ENCODE measurements at regions not wholly inside any gene's neighbourhood (a gene's known extent, or its start where the extent isn't known, plus 50 kb on each side); places are given as distances from the start of the nearest gene placed in this dataset.
"Not testable (repeated sequence)": the region's sequence is repeated elsewhere in the genome, so short reads cannot be mapped to it uniquely, and the experiment has no call there.

DNA sequence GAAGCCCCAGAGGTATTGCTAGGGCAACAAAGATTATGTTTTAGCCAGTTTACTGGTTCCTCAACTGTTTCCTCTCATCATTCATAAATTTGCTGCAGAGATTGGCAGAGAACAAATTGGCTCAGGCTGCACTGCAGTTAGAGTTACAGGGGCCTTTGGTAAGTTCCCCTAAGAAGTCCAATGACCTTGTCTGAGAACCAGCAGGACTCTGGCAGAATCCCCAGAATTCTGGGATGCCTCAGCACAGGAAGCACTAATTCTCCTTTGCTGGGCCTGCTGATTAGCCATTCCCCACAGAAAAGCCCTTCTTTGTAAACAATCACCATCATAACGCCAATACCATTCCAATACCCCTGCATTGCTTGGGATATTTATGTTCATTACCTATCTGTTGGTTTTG, 151.3 kb downstream of the USP46 start:
- Histone ChIP-seq H3K9me3 (ENCODE audit: control insufficient read depth in 2 of 2, low read length in 2 of 2) (no peaks in the 10 kb centered on the region), H3K4me3 (ENCODE audit: low read depth, low read length) (no peak overlapping the region), H3K4me1 (ENCODE audit: control insufficient read depth, insufficient read depth, low read length, poor library complexity, severe bottlenecking) (no peaks in the 10 kb centered on the region), H3K27ac (ENCODE audit: insufficient read depth, low read length, poor library complexity, severe bottlenecking) (no peak overlapping the region), H3K27me3 (ENCODE audit: control insufficient read depth, insufficient read depth, low read length) (no peaks in the 10 kb centered on the region), H3K36me3 (ENCODE audit: control insufficient read depth, insufficient read depth, low read length) (no peaks in the 10 kb centered on the region)
- no peak overlapping the region for H3K4me3 Mint-ChIP-seq
- H3K36me3 Mint-ChIP-seq, result no peaks in the 10 kb centered on the region
- H3K4me1 Mint-ChIP-seq, result no peaks in the 10 kb centered on the region
- peaks cover 0 to 9% (median 2%) of the 10 kb centered on the region in 7 donors for H3K9me3 Mint-ChIP-seq
- DNase-seq (no peak), ATAC-seq (ENCODE audit: low read depth in 2 of 2) (no peak)
- H3K27me3 Mint-ChIP-seq, result peaks cover 14% of the 10 kb centered on the region
- H3K27ac Mint-ChIP-seq, result no peak overlapping the region

DNA sequence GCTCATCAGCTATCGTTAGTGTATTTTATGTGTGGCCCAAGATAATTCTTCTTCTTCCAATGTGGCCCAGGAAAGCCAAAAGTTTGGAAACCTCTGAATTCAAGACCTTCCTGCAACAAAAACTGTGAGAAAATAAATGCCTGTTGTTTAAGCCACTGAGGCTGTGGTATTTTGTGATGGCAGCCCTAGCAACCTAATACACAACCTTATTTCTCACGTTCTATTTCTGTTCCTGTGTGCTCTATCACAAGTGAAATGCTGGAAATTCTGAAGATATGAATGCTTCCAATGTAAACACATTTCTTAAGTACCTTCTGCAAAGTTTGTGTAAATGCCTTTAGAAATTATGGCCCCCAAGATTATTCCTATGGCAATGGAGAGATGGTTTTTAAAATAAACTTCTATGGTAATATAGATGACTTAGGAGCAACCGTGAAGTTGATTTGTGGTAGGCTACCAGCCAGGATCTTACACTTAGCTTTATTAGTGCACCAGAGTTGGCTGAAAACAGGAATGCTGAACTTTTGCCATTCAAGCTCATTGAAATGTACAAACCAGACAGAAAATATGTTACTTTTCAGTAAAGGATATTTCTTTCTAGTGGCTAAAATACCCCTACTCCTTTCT, 148.0 kb downstream of the USP46 start:
- no peak overlapping the region for H3K4me3 Mint-ChIP-seq
- H3K4me3 ChIP-seq (ENCODE audit: low read depth, low read length), result no peak overlapping the region
- H3K9me3 Mint-ChIP-seq, result peaks cover 0 to 10% (median 2%) of the 10 kb centered on the region in 7 donors
- ATAC-seq (ENCODE audit: low read depth in 2 of 2) (no peak), DNase-seq (no peak)
- H3K9me3 ChIP-seq (ENCODE audit: control insufficient read depth in 2 of 2, low read length in 2 of 2), result no peaks in the 10 kb centered on the region
- H3K36me3 Mint-ChIP-seq, result no peaks in the 10 kb centered on the region
- no peaks in the 10 kb centered on the region for H3K36me3 ChIP-seq (ENCODE audit: control insufficient read depth, insufficient read depth, low read length)
- H3K27me3 ChIP-seq (ENCODE audit: control insufficient read depth, insufficient read depth, low read length), result no peaks in the 10 kb centered on the region
- no peaks in the 10 kb centered on the region for H3K4me1 Mint-ChIP-seq
- H3K4me1 ChIP-seq (ENCODE audit: control insufficient read depth, insufficient read depth, low read length, poor library complexity, severe bottlenecking), result no peaks in the 10 kb centered on the region
- H3K27ac ChIP-seq (ENCODE audit: insufficient read depth, low read length, poor library complexity, severe bottlenecking), result no peak overlapping the region
- H3K27ac Mint-ChIP-seq, result no peak overlapping the region
- H3K27me3 Mint-ChIP-seq, result peaks cover 14% of the 10 kb centered on the region

DNA sequence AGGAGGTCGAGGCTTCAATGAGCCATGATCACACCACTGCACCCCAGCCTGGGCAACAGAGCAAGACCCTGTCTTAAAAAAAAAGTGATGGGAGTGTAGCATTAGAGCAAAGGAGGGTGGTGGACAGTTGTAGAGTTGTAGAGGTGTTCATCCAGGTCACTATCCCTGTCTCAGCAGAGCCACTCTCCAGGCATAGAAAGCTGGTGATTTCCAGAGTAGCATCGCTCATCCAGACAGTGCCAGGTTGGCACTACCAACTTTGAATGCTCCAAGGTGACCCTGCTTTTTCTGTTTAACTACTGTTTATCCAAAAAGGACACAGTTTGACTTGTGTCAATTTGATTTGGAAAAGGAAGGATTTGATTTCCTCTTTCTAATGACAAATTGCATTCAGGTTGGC, 147.3 kb downstream of the USP46 start:
- H3K9me3 Mint-ChIP-seq, result peaks cover 0 to 10% (median 2%) of the 10 kb centered on the region in 7 donors
- peaks cover 8% of the 10 kb centered on the region for H3K27me3 Mint-ChIP-seq
- no peaks in the 10 kb centered on the region for H3K36me3 Mint-ChIP-seq
- no peaks in the 10 kb centered on the region for H3K36me3 ChIP-seq (ENCODE audit: control insufficient read depth, insufficient read depth, low read length)
- no peak overlapping the region for H3K4me3 ChIP-seq (ENCODE audit: low read depth, low read length)
- DNase-seq (no peak), ATAC-seq (ENCODE audit: low read depth in 2 of 2) (no peak)
- no peak overlapping the region for H3K27ac ChIP-seq (ENCODE audit: insufficient read depth, low read length, poor library complexity, severe bottlenecking)
- H3K4me1 Mint-ChIP-seq, result no peaks in the 10 kb centered on the region
- no peaks in the 10 kb centered on the region for H3K27me3 ChIP-seq (ENCODE audit: control insufficient read depth, insufficient read depth, low read length)
- H3K4me1 ChIP-seq (ENCODE audit: control insufficient read depth, insufficient read depth, low read length, poor library complexity, severe bottlenecking), result no peaks in the 10 kb centered on the region
- no peaks in the 10 kb centered on the region for H3K9me3 ChIP-seq (ENCODE audit: control insufficient read depth in 2 of 2, low read length in 2 of 2)
- H3K4me3 Mint-ChIP-seq, result no peak overlapping the region
- H3K27ac Mint-ChIP-seq, result no peak overlapping the region

DNA sequence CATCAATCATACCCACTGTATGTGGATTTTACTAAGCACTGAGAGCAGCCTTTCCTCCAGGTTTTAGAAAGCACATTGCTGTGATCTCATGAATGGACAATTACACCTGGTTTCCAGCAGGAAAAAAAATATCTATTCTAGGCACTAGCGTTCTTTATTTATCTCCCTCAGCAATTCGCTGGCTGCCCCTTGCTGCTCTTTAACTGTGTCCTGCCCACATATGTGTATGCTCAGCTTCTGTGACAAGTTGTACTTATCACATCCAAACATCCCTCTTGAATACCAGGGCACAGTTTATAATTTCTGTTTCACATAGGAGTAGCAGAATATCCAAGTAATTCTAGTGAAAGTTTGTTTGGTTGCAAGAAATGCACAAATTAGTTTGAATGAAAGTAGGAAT, 146.8 kb downstream of the USP46 start:
- no peak for ATAC-seq (ENCODE audit: low read depth in 2 of 2)
- H3K27ac ChIP-seq (ENCODE audit: insufficient read depth, low read length, poor library complexity, severe bottlenecking), result no peak overlapping the region
- Mint-ChIP-seq H3K4me3 (no peak overlapping the region), H3K27me3 (peaks cover 8% of the 10 kb centered on the region), H3K4me1 (no peaks in the 10 kb centered on the region), H3K9me3 (peaks cover 0 to 8% (median 0%) of the 10 kb centered on the region in 7 donors), H3K27ac (no peak overlapping the region), H3K36me3 (no peaks in the 10 kb centered on the region)
- H3K36me3 ChIP-seq (ENCODE audit: control insufficient read depth, insufficient read depth, low read length), result no peaks in the 10 kb centered on the region
- no peaks in the 10 kb centered on the region for H3K4me1 ChIP-seq (ENCODE audit: control insufficient read depth, insufficient read depth, low read length, poor library complexity, severe bottlenecking)
- no peak overlapping the region for H3K4me3 ChIP-seq (ENCODE audit: low read depth, low read length)
- DNase-seq, result no peak
- no peaks in the 10 kb centered on the region for H3K9me3 ChIP-seq (ENCODE audit: control insufficient read depth in 2 of 2, low read length in 2 of 2)
- no peaks in the 10 kb centered on the region for H3K27me3 ChIP-seq (ENCODE audit: control insufficient read depth, insufficient read depth, low read length)

DNA sequence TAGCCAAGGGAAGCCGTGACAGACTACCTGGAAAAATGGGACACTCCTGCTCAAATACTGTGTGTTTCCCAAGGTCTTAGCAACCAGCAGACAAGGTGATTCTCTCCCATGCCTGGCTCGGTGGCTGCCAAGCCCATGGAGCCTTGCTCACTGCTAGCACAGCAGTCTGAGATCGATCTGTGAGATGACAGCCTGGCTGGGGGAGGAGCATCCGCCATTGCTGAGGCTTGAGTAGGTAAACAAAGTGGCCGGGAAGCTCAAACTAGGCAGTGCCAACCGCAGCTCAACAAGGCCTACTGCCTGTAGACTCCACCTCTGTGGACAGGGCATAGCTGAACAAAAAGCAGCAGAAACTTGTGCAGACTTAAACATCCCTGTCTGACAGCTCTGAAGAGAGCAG, 137.0 kb downstream of the USP46 start:
- H3K9me3 Mint-ChIP-seq; H3K4me3 ChIP-seq (ENCODE audit: low read depth, low read length); H3K27me3 Mint-ChIP-seq; ATAC-seq (ENCODE audit: low read depth in 2 of 2); H3K4me3 Mint-ChIP-seq; H3K36me3 ChIP-seq (ENCODE audit: control insufficient read depth, insufficient read depth, low read length); H3K27me3 ChIP-seq (ENCODE audit: control insufficient read depth, insufficient read depth, low read length); H3K27ac Mint-ChIP-seq; H3K27ac ChIP-seq (ENCODE audit: insufficient read depth, low read length, poor library complexity, severe bottlenecking); DNase-seq; H3K36me3 Mint-ChIP-seq; H3K9me3 ChIP-seq (ENCODE audit: control insufficient read depth in 2 of 2, low read length in 2 of 2); H3K4me1 Mint-ChIP-seq; H3K4me1 ChIP-seq (ENCODE audit: control insufficient read depth, insufficient read depth, low read length, poor library complexity, severe bottlenecking): not testable (repeated sequence)

DNA sequence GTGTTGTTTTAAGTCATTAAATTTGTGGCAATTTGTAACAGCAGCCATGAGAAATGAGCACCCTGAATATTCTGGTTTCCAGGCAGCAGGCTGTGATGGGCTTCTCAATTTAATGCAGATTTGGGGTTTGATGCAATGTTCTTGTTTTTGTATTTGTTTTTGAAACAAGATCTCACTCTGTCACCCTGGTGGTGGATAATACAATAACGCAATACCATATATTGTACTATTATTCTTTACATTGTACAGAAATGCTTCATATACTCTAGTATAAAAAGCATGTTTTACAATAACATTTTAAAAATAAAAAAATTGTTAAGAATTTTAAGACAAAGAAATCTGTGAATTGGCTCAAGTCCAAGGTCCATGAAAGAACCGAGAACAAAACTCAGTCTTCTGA, 129.1 kb downstream of the USP46 start:
- H3K36me3 Mint-ChIP-seq, result no peaks in the 10 kb centered on the region
- H3K36me3 ChIP-seq (ENCODE audit: control insufficient read depth, insufficient read depth, low read length), result no peaks in the 10 kb centered on the region

DNA sequence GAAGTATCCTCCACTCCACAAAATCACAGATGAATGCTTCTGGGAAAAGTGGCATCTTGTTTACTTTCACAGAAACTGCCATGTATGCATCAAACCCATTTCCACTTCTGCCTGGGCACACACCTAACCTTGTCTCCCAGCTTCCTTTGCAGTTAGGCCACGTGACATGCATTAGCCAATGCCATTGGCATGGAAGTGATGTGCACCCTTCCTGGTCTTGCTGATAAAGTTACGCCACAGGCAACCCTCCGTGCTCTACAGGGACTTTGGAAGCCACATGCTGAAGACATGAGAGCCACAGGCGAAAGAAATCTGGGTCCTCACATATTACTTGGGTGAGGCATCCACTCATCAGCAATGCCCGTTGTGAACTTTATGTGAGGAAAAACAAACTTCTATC, 123.3 kb downstream of the USP46 start:
- DNase-seq (no peak), ATAC-seq (ENCODE audit: low read depth in 2 of 2) (no peak)
- Histone ChIP-seq H3K36me3 (ENCODE audit: control insufficient read depth, insufficient read depth, low read length) (no peaks in the 10 kb centered on the region), H3K27me3 (ENCODE audit: control insufficient read depth, insufficient read depth, low read length) (no peaks in the 10 kb centered on the region), H3K4me1 (ENCODE audit: control insufficient read depth, insufficient read depth, low read length, poor library complexity, severe bottlenecking) (no peaks in the 10 kb centered on the region), H3K27ac (ENCODE audit: insufficient read depth, low read length, poor library complexity, severe bottlenecking) (no peak overlapping the region), H3K4me3 (ENCODE audit: low read depth, low read length) (no peak overlapping the region), H3K9me3 (ENCODE audit: control insufficient read depth in 2 of 2, low read length in 2 of 2) (no peaks in the 10 kb centered on the region)
- Mint-ChIP-seq H3K9me3 (peaks cover 0 to 15% (median 5%) of the 10 kb centered on the region in 7 donors), H3K36me3 (no peaks in the 10 kb centered on the region), H3K27me3 (peaks cover 4% of the 10 kb centered on the region), H3K4me1 (no peaks in the 10 kb centered on the region), H3K27ac (no peak overlapping the region), H3K4me3 (no peak overlapping the region)

More for the DNA sequence above, 129.1 kb downstream of the USP46 start:
- no peaks in the 10 kb centered on the region for H3K27me3 ChIP-seq (ENCODE audit: control insufficient read depth, insufficient read depth, low read length)
- Mint-ChIP-seq H3K27ac (no peak overlapping the region), H3K9me3 (peaks cover 1 to 12% (median 6%) of the 10 kb centered on the region in 7 donors), H3K27me3 (peaks cover 4% of the 10 kb centered on the region), H3K4me1 (no peaks in the 10 kb centered on the region), H3K4me3 (no peak overlapping the region)
- DNase-seq (no peak), ATAC-seq (ENCODE audit: low read depth in 2 of 2) (no peak)
- no peak overlapping the region for H3K4me3 ChIP-seq (ENCODE audit: low read depth, low read length)
- H3K27ac ChIP-seq (ENCODE audit: insufficient read depth, low read length, poor library complexity, severe bottlenecking), result no peak overlapping the region
- H3K9me3 ChIP-seq (ENCODE audit: control insufficient read depth in 2 of 2, low read length in 2 of 2), result no peaks in the 10 kb centered on the region
- H3K4me1 ChIP-seq (ENCODE audit: control insufficient read depth, insufficient read depth, low read length, poor library complexity, severe bottlenecking), result no peaks in the 10 kb centered on the region

Measured in CD4-positive, CD25-positive, alpha-beta regulatory T cell (primary cell).